Endothelial cell of umbilical vein (primary cell): ENCODE measurements at regions not wholly inside any gene's neighbourhood (a gene's known extent, or its start where the extent isn't known, plus 50 kb on each side); places are given as distances from the start of the nearest gene placed in this dataset.

Source experiments
- BruUV-seq: library from RNA; stranded (reverse); fragments of 400-500 nt; replicated peaks from 2 replicates; lab custom pipeline; 2021; lab: Mats Ljungman, UMichigan
- CTCF ChIA-PET: fragments of 300-600, 350-600 bp; sonication (Branson Sonifier 250); formaldehyde crosslinking; loops from one replicate; lab custom pipeline; 2021; ENCODE audit warnings: antibody characterized with exemption, inconsistent platforms; lab: Charles Lee
- POLR2A ChIA-PET: fragments of 300-600, 350-600 bp; sonication (Branson Sonifier 250); formaldehyde crosslinking; loops from one replicate; lab custom pipeline; 2021; ENCODE audit warnings: antibody characterized with exemption, inconsistent platforms; lab: Charles Lee
- DNase-seq: peaks from one replicate; pipeline ENCODE4 v3.0.0-alpha.2; 2011; ENCODE audit warnings: low read depth, low spot score
- FAIRE-seq: peaks from 2 replicates; lab custom pipeline; 2011; peaks lifted over from hg19 to GRCh38; lab: Jason Lieb, UNC
- H2AFZ ChIP-seq: 2 replicates; pipeline ENCODE4 v1.6.0; 2012; ENCODE audit warnings: low read depth, low read length, control low read depth, inconsistent platforms
- H3K27ac ChIP-seq: 2 replicates; pipeline ENCODE4 v1.5.1; 2011; ENCODE audit warnings: low read depth, mild to moderate bottlenecking, control low read depth, low read length, moderate library complexity; ENCODE audit not compliant: insufficient read depth
- H3K27me3 ChIP-seq, 2 experiments: 2 replicates each; pipeline versions ENCODE4 v1.6.0 to v1.6.1; 2011; ENCODE audit warnings: low read length in 2 of 2, mixed read lengths in 1 of 2; ENCODE audit not compliant: control insufficient read depth in 2 of 2, insufficient read depth in 2 of 2
- H3K36me3 ChIP-seq, 2 experiments: 2 replicates in 1 of 2; 3 replicates in 1 of 2; pipeline ENCODE4 v1.5.1; 2011; ENCODE audit warnings: low read length in 2 of 2, mild to moderate bottlenecking in 1 of 2, moderate library complexity in 1 of 2; ENCODE audit not compliant: control insufficient read depth in 2 of 2, insufficient read depth in 2 of 2; ENCODE audit errors: extremely low read depth in 1 of 2
- H3K4me1 ChIP-seq: 3 replicates; pipeline ENCODE4 v1.5.1; 2011; ENCODE audit warnings: mild to moderate bottlenecking, low read length; ENCODE audit not compliant: control insufficient read depth, insufficient read depth; ENCODE audit errors: extremely low read depth
- H3K4me2 ChIP-seq: 2 replicates; pipeline ENCODE4 v1.6.1; 2011; ENCODE audit warnings: low read length, control low read depth, mixed read lengths; ENCODE audit not compliant: insufficient read depth
- H3K4me3 ChIP-seq, 3 experiments: fragments of 200-600 bp in 1 of 3; sonication (generic), shearing (Covaris generic) in 1 of 3; replicated peaks in 1 of 3; 2 replicates each; pipeline ENCODE4 v1.5.1; 2011 to 2016; ENCODE audit warnings: control low read depth in 3 of 3, low read length in 3 of 3, mild to moderate bottlenecking in 2 of 3, inconsistent platforms in 1 of 3, low read depth in 1 of 3, moderate library complexity in 1 of 3; ENCODE audit not compliant: insufficient read depth in 1 of 3
- H3K79me2 ChIP-seq: 2 replicates; pipeline ENCODE4 v1.6.0; 2012; ENCODE audit warnings: low read length, inconsistent platforms; ENCODE audit not compliant: control insufficient read depth, insufficient read depth
- H3K9ac ChIP-seq: replicated peaks from 2 replicates; pipeline ENCODE3; 2011; ENCODE audit warnings: low read length, control low read depth; ENCODE audit not compliant: insufficient read depth; ENCODE audit errors: extremely low read depth
- H3K9me1 ChIP-seq: replicated peaks from 3 replicates; pipeline ENCODE4 v1.6.0; 2011; ENCODE audit warnings: mild to moderate bottlenecking, low read length; ENCODE audit not compliant: control insufficient read depth, insufficient read depth; ENCODE audit errors: extremely low read depth
- H3K9me3 ChIP-seq: replicated peaks from 2 replicates; pipeline ENCODE4 v1.5.1; 2012; ENCODE audit warnings: low read length, inconsistent platforms; ENCODE audit not compliant: control insufficient read depth, insufficient read depth
- H4K20me1 ChIP-seq: replicated peaks from 2 replicates; pipeline ENCODE3; 2011; ENCODE audit warnings: mild to moderate bottlenecking, low read length; ENCODE audit not compliant: control insufficient read depth, insufficient read depth; ENCODE audit errors: extremely low read depth
- CTCF ChIP-seq, 2 donors: IDR thresholded peaks; 1 replicate in 1 of 2; 2 replicates in 1 of 2; pipeline ENCODE4 v1.5.1; 2011; ENCODE audit warnings: low read length in 2 of 2, mild to moderate bottlenecking in 2 of 2, moderate library complexity in 2 of 2, control low read depth in 1 of 2, inconsistent platforms in 1 of 2, low read depth in 1 of 2; ENCODE audit not compliant: insufficient read depth in 1 of 2; ENCODE audit errors: extremely low read depth in 1 of 2
- EZH2 ChIP-seq: IDR thresholded peaks from 2 replicates; pipeline ENCODE4 v1.6.1; 2012; ENCODE audit warnings: borderline replicate concordance, low read depth, mild to moderate bottlenecking, moderate library complexity, low read length, inconsistent platforms; ENCODE audit not compliant: severe bottlenecking
- FOS ChIP-seq: IDR thresholded peaks from 2 replicates; pipeline ENCODE4 v1.6.1; 2011; ENCODE audit warnings: mild to moderate bottlenecking, low read length, moderate library complexity, borderline replicate concordance; ENCODE audit not compliant: insufficient read depth
- GATA2 ChIP-seq: IDR thresholded peaks from 2 replicates; pipeline ENCODE4 v1.7.0; 2011; ENCODE audit warnings: low read depth, mild to moderate bottlenecking, moderate library complexity, mixed read lengths, low read length; ENCODE audit not compliant: insufficient read length, insufficient read depth
- JUN ChIP-seq: IDR thresholded peaks from 2 replicates; pipeline ENCODE4 v1.6.1; 2011; ENCODE audit warnings: borderline replicate concordance, low read depth; ENCODE audit not compliant: insufficient read length, insufficient read depth
- MAX ChIP-seq: IDR thresholded peaks from 2 replicates; pipeline ENCODE4 v1.6.1; 2011; ENCODE audit not compliant: insufficient read depth, insufficient read length
- MYC ChIP-seq: IDR thresholded peaks from one replicate; pipeline ENCODE4 v1.6.1; 2011; ENCODE audit warnings: mild to moderate bottlenecking, low read depth, low read length
- POLR2A ChIP-seq: IDR thresholded peaks from 2 replicates; pipeline ENCODE4 v1.6.1; 2012; ENCODE audit warnings: low read depth, mild to moderate bottlenecking, control low read depth, low read length
- POLR2AphosphoS5 ChIP-seq: IDR thresholded peaks from 2 replicates; pipeline ENCODE4 v1.6.1; 2012; ENCODE audit warnings: low read depth, mild to moderate bottlenecking, control low read depth, low read length, moderate library complexity; ENCODE audit not compliant: insufficient read depth
- dilution Hi-C: fragments of 300-500 bp; cut with MboI; formaldehyde crosslinking; loops from one replicate; pipeline ENCODE4 v1.15.0; 2019; ENCODE audit warnings: low sequenced_read_pairs; ENCODE audit not compliant: extremely low pct_ligation_motif_present
- intact Hi-C: fragments of 100-400 bp; cut with micrococcal nuclease; formaldehyde crosslinking; loops from one replicate; pipeline ENCODE4 v1.10.0; 2022

GRCh38 chr10:33559105-33559504, 224.6 kb upstream of the NRP1 start:
- no peaks in the 10 kb centered on the region for H3K9me3 ChIP-seq
- H3K9ac ChIP-seq: no peak overlapping the region
- dilution Hi-C loops: no loop called here
- intact Hi-C loops: no loop called here
- TF ChIP-seq CTCF (IDR thresholded peaks at IDR 0.05; ENCODE audit: extremely low read depth in 1 of 2, insufficient read depth in 1 of 2, low read depth in 1 of 2, low read length in 2 of 2) (no peak), FOS (no peak), POLR2A (no peak), GATA2 (no peak), MYC (no peak), EZH2 (no peak), JUN (no peak), MAX (no peak), POLR2AphosphoS5 (no peak)
- ChIA-PET CTCF (interaction anchor here (0.6 to 1.1 kb wide), 2 partner anchors 10 to 28 kb away, joined by 3 read pairs; no protein-coding TSS in a partner anchor), POLR2A (no interaction called here)
- H3K4me3 ChIP-seq: no peak overlapping the region
- H2AFZ ChIP-seq: no peak overlapping the region
- no peaks in the 10 kb centered on the region for H4K20me1 ChIP-seq
- no peaks in the 10 kb centered on the region for H3K79me2 ChIP-seq
- no TSS peak for BruUV-seq
- no peaks in the 10 kb centered on the region for H3K9me1 ChIP-seq
- H3K27me3 ChIP-seq: peaks cover 19 to 23% of the 10 kb centered on the region in 2 experiments
- H3K36me3 ChIP-seq: no peaks in the 10 kb centered on the region
- DNase-seq: no peak
- no peak overlapping the region for H3K4me2 ChIP-seq
- H3K4me1 ChIP-seq: no peaks in the 10 kb centered on the region
- H3K27ac ChIP-seq: no peak overlapping the region
- FAIRE-seq: no peak
